ENCODE measurements at regions not wholly inside any gene's neighbourhood (a gene's known extent, or its start where the extent isn't known, plus 50 kb on each side); places are given as distances from the start of the nearest gene placed in this dataset.

DNA sequence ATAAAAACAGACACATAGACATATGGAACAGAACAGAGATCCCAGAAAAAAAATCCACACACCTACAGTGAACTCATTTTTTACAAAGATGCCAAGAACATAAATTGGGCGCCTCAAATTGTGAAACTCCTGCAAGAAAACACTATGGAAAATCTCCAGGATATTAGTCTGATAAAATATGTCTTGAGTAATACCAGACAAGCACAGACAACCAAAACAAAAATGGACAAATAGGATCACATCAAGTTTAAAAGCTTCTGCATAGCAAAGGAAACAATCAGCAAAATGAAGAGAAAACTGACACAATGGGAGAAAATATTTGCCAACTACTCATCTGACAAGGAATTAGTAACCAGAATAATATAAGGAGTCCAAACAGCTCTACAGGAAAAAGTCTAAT, 337.3 kb upstream of the DIPK2B start:
- Histone ChIP-seq H3K27me3 (ENCODE audit: control insufficient read depth, insufficient read depth, low read length) (no peaks in the 10 kb centered on the region), H3K4me3 (ENCODE audit: low read depth, low read length) (no peak overlapping the region), H3K36me3 (ENCODE audit: control insufficient read depth, insufficient read depth, low read length) (no peaks in the 10 kb centered on the region)
- no peak for DNase-seq (ENCODE audit: low read depth)
- no peak for TF ChIP-seq CTCF (IDR thresholded peaks at IDR 0.05; ENCODE audit: insufficient read depth, low read length, poor library complexity, severe bottlenecking)

DNA sequence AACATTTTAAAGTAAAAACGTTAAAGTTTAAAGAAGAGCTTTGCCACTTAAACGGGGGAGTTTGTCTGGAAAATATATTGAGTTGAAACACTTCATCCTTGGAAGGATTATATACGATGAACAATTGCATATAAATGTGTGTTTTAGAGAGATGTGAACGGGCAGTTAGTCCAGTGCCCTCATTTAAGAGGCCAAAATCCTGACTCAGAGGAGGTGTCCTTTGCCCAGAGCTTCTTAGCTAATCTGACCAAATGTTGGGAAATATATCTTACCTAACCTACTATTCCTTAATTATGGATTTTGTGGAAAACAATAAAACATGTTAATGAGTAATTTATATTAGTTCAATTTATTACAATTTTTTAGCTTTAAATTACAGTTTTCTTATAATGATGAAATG, 327.2 kb upstream of the DIPK2B start:
- no peak overlapping the region for H3K4me3 ChIP-seq (ENCODE audit: low read depth, low read length)
- no peak for TF ChIP-seq CTCF (IDR thresholded peaks at IDR 0.05; ENCODE audit: insufficient read depth, low read length, poor library complexity, severe bottlenecking)
- H3K27me3 ChIP-seq (ENCODE audit: control insufficient read depth, insufficient read depth, low read length): no peaks in the 10 kb centered on the region
- DNase-seq (ENCODE audit: low read depth): no peak
- no peaks in the 10 kb centered on the region for H3K36me3 ChIP-seq (ENCODE audit: control insufficient read depth, insufficient read depth, low read length)

DNA sequence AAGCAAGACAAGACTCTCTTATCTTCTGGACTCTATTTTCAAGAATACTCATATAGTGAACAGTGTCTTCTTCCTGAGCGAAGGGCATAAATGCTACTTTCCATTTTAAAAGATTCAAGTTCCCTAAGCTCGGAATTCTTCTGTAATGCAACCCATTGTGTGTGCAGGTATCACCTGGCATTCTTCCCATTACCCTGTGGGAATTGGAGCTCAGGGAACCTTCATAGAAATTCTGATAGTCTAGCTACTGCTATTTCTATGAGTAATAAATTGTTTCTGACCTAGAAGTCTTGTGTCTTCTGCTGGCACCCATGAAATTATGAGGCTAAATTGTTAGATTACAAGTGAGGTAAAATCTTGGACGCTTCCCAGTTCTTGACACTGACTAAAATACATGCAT, 324.1 kb upstream of the DIPK2B start:
- DNase-seq (ENCODE audit: low read depth): no peak
- no peak for TF ChIP-seq CTCF (IDR thresholded peaks at IDR 0.05; ENCODE audit: insufficient read depth, low read length, poor library complexity, severe bottlenecking)
- no peak overlapping the region for H3K4me3 ChIP-seq (ENCODE audit: low read depth, low read length)
- no peaks in the 10 kb centered on the region for H3K36me3 ChIP-seq (ENCODE audit: control insufficient read depth, insufficient read depth, low read length)
- no peaks in the 10 kb centered on the region for H3K27me3 ChIP-seq (ENCODE audit: control insufficient read depth, insufficient read depth, low read length)

- DNase-seq (ENCODE audit: low read depth): no peak
- Histone ChIP-seq H3K27me3 (ENCODE audit: control insufficient read depth, insufficient read depth, low read length) (no peaks in the 10 kb centered on the region), H3K36me3 (ENCODE audit: control insufficient read depth, insufficient read depth, low read length) (no peaks in the 10 kb centered on the region), H3K4me3 (ENCODE audit: low read depth, low read length) (no peak overlapping the region)
- TF ChIP-seq CTCF (IDR thresholded peaks at IDR 0.05; ENCODE audit: insufficient read depth, low read length, poor library complexity, severe bottlenecking): no peak
These were observed 323.6 kb upstream of the DIPK2B start for GRCh38 chrX:45524296-45524695.

- TF ChIP-seq CTCF (IDR thresholded peaks at IDR 0.05; ENCODE audit: insufficient read depth, low read length, poor library complexity, severe bottlenecking): no peak
These were observed 317.9 kb upstream of the DIPK2B start for GRCh38 chrX:45518552-45518951.

DNA sequence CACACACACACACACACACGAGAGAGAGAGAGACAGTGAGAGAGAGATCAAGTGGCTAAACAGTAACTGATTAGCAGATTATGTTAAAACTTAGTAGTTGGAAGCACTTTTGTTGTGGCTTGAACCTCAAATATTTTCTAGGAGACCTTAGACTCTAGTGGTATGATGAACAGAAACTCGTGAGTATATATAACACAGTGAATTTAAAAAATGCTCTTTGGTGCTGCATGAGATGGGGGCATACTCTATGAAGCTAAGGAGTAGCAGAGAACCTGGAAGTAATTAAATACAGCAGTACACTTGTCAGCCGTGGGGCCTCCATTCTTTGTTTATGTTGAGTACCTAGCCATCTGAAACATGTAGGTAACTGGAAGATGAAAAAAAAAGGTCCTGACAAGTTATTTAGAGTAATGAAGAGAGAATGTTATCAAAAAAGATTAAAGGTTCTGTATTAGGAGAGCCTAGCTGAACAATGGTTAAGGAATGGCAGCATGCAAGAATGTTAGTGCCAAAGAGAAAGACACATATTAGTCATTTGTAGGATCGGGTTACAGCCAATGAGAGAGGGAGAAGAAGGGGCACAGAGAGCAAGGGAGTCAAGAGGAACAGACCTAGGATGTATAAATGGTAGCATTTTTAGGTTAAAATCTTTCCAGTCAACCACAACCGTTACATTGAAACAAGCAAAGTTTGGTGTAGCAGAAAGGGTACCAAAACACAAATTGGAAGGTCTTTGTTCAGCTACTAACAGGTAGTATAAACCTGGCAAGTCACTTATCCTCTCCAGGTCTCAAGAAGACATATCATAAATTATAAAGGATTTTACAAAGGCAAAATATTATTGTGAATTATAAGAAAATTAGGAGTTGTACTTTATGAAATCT, 316.7 kb upstream of the DIPK2B start:
- Histone ChIP-seq H3K4me3 (ENCODE audit: low read depth, low read length) (no peak overlapping the region), H3K36me3 (ENCODE audit: control insufficient read depth, insufficient read depth, low read length) (no peaks in the 10 kb centered on the region), H3K27me3 (ENCODE audit: control insufficient read depth, insufficient read depth, low read length) (no peaks in the 10 kb centered on the region)
- no peak for TF ChIP-seq CTCF (IDR thresholded peaks at IDR 0.05; ENCODE audit: insufficient read depth, low read length, poor library complexity, severe bottlenecking)
- no peak for DNase-seq (ENCODE audit: low read depth)

More at GRCh38 chrX:45518552-45518951, 317.9 kb upstream of the DIPK2B start:
- no peak for DNase-seq (ENCODE audit: low read depth)
- Histone ChIP-seq H3K27me3 (ENCODE audit: control insufficient read depth, insufficient read depth, low read length) (no peaks in the 10 kb centered on the region), H3K36me3 (ENCODE audit: control insufficient read depth, insufficient read depth, low read length) (no peaks in the 10 kb centered on the region), H3K4me3 (ENCODE audit: low read depth, low read length) (no peak overlapping the region)

All from kidney epithelial cell (primary cell).